ENCODE measurements at regions not wholly inside any gene's neighbourhood (a gene's known extent, or its start where the extent isn't known, plus 50 kb on each side); places are given as distances from the start of the nearest gene placed in this dataset.

GRCh38 chr1:11338284-11338924 is 65.4 kb downstream of the UBIAD1 start:
- Histone ChIP-seq H3K4me3 (no peak overlapping the region), H3K36me3 (no peaks in the 10 kb centered on the region), H3K27me3 (peaks cover 96% of the 10 kb centered on the region), H3K27ac (no peak overlapping the region), H3K4me1 (peaks cover 0 to 8% (median 0%) of the 10 kb centered on the region in 3 donors), H3K9me3 (no peaks in the 10 kb centered on the region)
- 83 to 100% methylated on average over 1 of the region's 10 CpGs for WGBS, 2 donors (ENCODE audit: low coverage in 1 of 2)
- TF ChIP-seq EP300 (IDR thresholded peaks at IDR 0.05), result no peak
- no peak for TF ChIP-seq POLR2A (IDR thresholded peaks at IDR 0.05)
- no peak for TF ChIP-seq POLR2AphosphoS5 (IDR thresholded peaks at IDR 0.05)
- TF ChIP-seq, protein P1, sequence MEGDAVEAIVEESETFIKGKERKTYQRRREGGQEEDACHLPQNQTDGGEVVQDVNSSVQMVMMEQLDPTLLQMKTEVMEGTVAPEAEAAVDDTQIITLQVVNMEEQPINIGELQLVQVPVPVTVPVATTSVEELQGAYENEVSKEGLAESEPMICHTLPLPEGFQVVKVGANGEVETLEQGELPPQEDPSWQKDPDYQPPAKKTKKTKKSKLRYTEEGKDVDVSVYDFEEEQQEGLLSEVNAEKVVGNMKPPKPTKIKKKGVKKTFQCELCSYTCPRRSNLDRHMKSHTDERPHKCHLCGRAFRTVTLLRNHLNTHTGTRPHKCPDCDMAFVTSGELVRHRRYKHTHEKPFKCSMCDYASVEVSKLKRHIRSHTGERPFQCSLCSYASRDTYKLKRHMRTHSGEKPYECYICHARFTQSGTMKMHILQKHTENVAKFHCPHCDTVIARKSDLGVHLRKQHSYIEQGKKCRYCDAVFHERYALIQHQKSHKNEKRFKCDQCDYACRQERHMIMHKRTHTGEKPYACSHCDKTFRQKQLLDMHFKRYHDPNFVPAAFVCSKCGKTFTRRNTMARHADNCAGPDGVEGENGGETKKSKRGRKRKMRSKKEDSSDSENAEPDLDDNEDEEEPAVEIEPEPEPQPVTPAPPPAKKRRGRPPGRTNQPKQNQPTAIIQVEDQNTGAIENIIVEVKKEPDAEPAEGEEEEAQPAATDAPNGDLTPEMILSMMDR (IDR thresholded peaks at IDR 0.05), result no peak
- no peak for ATAC-seq

DNA sequence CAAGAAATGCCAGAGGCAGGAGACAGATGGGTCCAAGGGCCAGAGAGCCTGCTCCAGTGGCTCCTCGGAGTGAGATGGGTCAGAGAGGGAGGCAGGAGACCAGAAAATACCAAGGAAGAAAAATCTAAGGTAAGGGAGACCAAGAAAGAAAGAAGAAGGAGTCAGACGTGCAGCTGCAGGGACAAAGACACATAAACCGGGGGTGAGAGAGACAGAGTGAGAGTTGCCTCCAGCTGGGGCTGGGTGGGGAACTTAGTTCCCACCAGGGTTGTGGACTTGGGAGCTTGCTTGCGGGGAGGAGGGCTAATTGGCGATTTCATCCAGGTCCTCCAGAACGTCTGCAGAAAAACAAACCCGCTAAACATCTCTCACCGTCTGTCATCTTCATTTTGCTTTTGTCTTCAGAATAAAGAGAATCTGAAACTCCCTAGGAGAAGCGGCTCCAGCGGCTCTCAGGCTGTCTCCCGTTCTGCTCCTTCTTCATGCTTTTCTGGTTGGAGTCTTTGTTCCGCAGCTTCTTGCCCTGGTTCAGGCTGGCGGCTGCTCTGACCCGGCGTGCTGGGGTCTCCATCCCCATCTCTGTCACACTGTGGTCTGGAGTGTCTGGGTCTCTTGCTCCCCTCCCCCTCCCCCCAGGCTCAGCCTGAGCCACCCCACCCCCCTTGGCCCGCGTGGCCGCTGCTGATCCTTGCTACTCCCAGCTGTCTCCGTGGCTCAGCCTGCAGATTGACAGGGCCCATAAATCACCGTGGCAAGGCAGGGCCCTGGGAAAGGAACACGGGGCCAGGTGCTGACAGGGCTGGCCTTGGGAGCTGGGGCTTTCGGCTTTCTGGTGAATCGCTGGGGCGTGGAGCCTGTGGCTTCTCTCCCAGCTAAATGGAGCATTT is 66.6 kb downstream of the UBIAD1 start:
- no peaks in the 10 kb centered on the region for H3K36me3 ChIP-seq

DNA sequence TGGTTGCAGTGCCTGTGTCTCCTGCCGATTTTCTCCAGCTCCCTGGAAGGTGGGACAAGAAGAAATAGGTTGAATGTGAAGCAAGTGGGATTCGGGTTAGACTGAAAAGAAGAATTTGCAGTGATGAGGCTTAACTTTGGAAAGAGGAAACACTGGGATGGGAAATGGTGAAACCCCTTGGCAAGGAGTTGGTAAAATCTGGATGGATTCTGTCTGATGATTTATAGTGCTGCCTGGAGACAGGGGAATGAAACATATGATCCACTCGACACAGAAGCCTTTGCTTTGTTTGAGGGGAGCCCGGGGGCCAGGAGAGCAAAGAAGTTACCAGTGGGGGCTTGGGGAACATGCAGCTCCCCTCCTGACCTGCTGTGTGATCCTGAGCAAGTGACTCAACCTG is 67.2 kb downstream of the UBIAD1 start:
- no peak for ATAC-seq
- no peaks in the 10 kb centered on the region for H3K9me3 ChIP-seq
- TF ChIP-seq POLR2AphosphoS5 (IDR thresholded peaks at IDR 0.05) (no peak), EP300 (IDR thresholded peaks at IDR 0.05) (no peak), POLR2A (IDR thresholded peaks at IDR 0.05) (no peak)
- TF ChIP-seq, protein P1 (IDR thresholded peaks at IDR 0.05), result no peak
- H3K4me1 ChIP-seq, result peaks cover 0 to 8% (median 0%) of the 10 kb centered on the region in 3 donors
- H3K27me3 ChIP-seq, result peaks cover 97% of the 10 kb centered on the region
- H3K36me3 ChIP-seq, result no peaks in the 10 kb centered on the region
- 10% methylated on average over 2 of the region's 4 CpGs; no CpG with 5 or more reads in 1 of the 2 donors for WGBS, 2 donors (ENCODE audit: low coverage in 1 of 2)
- no peak overlapping the region for H3K4me3 ChIP-seq
- H3K27ac ChIP-seq, result no peak overlapping the region

More for the DNA sequence above, 66.6 kb downstream of the UBIAD1 start:
- 15 to 16% methylated on average over 11 to 15 of the region's 24 CpGs for WGBS, 2 donors (ENCODE audit: low coverage in 1 of 2)
- no peak for ATAC-seq
- no peaks in the 10 kb centered on the region for H3K9me3 ChIP-seq
- TF ChIP-seq POLR2A (IDR thresholded peaks at IDR 0.05) (no peak), POLR2AphosphoS5 (IDR thresholded peaks at IDR 0.05) (no peak), EP300 (IDR thresholded peaks at IDR 0.05) (no peak)
- TF ChIP-seq, protein P1 (IDR thresholded peaks at IDR 0.05), result no peak
- H3K27ac ChIP-seq, result no peak overlapping the region
- peaks cover 96% of the 10 kb centered on the region for H3K27me3 ChIP-seq
- H3K4me1 ChIP-seq, result peaks cover 0 to 8% (median 0%) of the 10 kb centered on the region in 3 donors
- no peak overlapping the region for H3K4me3 ChIP-seq

- no peak for TF ChIP-seq POLR2AphosphoS5 (IDR thresholded peaks at IDR 0.05)
- no peak for TF ChIP-seq POLR2A (IDR thresholded peaks at IDR 0.05)
- no peak for TF ChIP-seq EP300 (IDR thresholded peaks at IDR 0.05)
- TF ChIP-seq, protein P1 (IDR thresholded peaks at IDR 0.05), result no peak
- Histone ChIP-seq H3K4me3 (no peak overlapping the region), H3K9me3 (no peaks in the 10 kb centered on the region), H3K27me3 (peaks cover 100% of the 10 kb centered on the region), H3K36me3 (no peaks in the 10 kb centered on the region), H3K4me1 (peaks cover 0 to 8% (median 0%) of the 10 kb centered on the region in 3 donors), H3K27ac (no peak overlapping the region)
- 11 to 33% methylated on average over 3 to 4 of the region's 6 CpGs for WGBS, 2 donors (ENCODE audit: low coverage in 1 of 2)
- no peak for ATAC-seq
These were observed 69.0 kb downstream of the UBIAD1 start for GRCh38 chr1:11341901-11342552.
